K562 (cell line): ENCODE measurements at regions not wholly inside any gene's neighbourhood (a gene's known extent, or its start where the extent isn't known, plus 50 kb on each side); places are given as distances from the start of the nearest gene placed in this dataset.
A peak's percentile ranks its signal among the peaks of the same experiment; 100 is the strongest.

Experiments used
- ASH1L ChIP-seq: fragments of 450-650 bp; IDR thresholded peaks from 2 replicates; pipeline ENCODE4 v1.6.1; 2018; ENCODE audit warnings: borderline replicate concordance, mild to moderate bottlenecking, low read depth; ENCODE audit not compliant: partially characterized antibody
- BHLHE40 ChIP-seq: IDR thresholded peaks from 2 replicates; pipeline ENCODE4 v1.6.1; 2011; ENCODE audit warnings: low read length, improper control_type of control experiment
- CHCHD3 ChIP-seq: fragments of 250-450 bp; sonication (Bioruptor Pico); IDR thresholded peaks from 2 replicates; pipeline ENCODE4 v2.1.2; 2022; ENCODE audit warnings: mild to moderate bottlenecking
- CTCF ChIP-seq, 3 experiments: IDR thresholded peaks in 2 of 3; conservative IDR thresholded peaks in 1 of 3; 2 replicates each; pipeline ENCODE4 v1.5.1; 2011 to 2012; ENCODE audit warnings: low read length in 3 of 3, mild to moderate bottlenecking in 3 of 3, control low read depth in 2 of 3, improper control_type of control experiment in 1 of 3, inconsistent platforms in 1 of 3, low read depth in 1 of 3, mixed read lengths in 1 of 3, moderate library complexity in 1 of 3; ENCODE audit not compliant: insufficient read depth in 2 of 3
- GABPB2 ChIP-seq: fragments of 250-450 bp; sonication (Bioruptor Pico); conservative IDR thresholded peaks from 2 replicates; pipeline ENCODE4 v1.5.1; 2021; ENCODE audit warnings: mild to moderate bottlenecking
- GTF2E2 ChIP-seq: fragments of 200-800 bp; sonication (Bioruptor generic); IDR thresholded peaks from 2 replicates; pipeline ENCODE4 v1.6.1; 2016; ENCODE audit warnings: missing genetic modification characterization, missing compliant biosample characterization
- HLTF ChIP-seq: fragments of 450-650 bp; IDR thresholded peaks from 2 replicates; pipeline ENCODE4 v1.6.1; 2016
- HNRNPLL ChIP-seq: fragments of 200-400 bp; formaldehyde crosslinking; IDR thresholded peaks from 2 replicates; pipeline ENCODE4 v1.6.1; 2017; ENCODE audit warnings: low read length, low read depth, mild to moderate bottlenecking; ENCODE audit not compliant: poor library complexity, severe bottlenecking
- MAFF ChIP-seq: IDR thresholded peaks from 2 replicates; pipeline ENCODE4 v1.6.1; 2012; ENCODE audit warnings: low read length, improper control_type of control experiment
- MAFK ChIP-seq: IDR thresholded peaks from 2 replicates; pipeline ENCODE4 v1.6.1; 2011; ENCODE audit warnings: low read length, improper control_type of control experiment
- NFYB ChIP-seq: IDR thresholded peaks from 2 replicates; pipeline ENCODE4 v1.6.1; 2011; ENCODE audit warnings: mild to moderate bottlenecking, moderate library complexity; ENCODE audit not compliant: insufficient read length; ENCODE audit errors: extremely low read depth
- SMAD2 ChIP-seq: fragments of 150-350 bp; IDR thresholded peaks from 2 replicates; pipeline ENCODE4 v1.6.1; 2014; ENCODE audit warnings: low read depth, mild to moderate bottlenecking, low read length
- SMARCB1 ChIP-seq: IDR thresholded peaks from 2 replicates; pipeline ENCODE4 v1.6.1; 2011; ENCODE audit warnings: improper control_type of control experiment, low read depth; ENCODE audit not compliant: insufficient read length
- THRAP3 ChIP-seq: fragments of 450-650 bp; IDR thresholded peaks from 2 replicates; pipeline ENCODE4 v1.6.1; 2016; ENCODE audit warnings: mild to moderate bottlenecking, inconsistent platforms, borderline replicate concordance
- ZNF592 ChIP-seq: fragments of 450-650 bp; IDR thresholded peaks from 2 replicates; pipeline ENCODE4 v1.6.1; 2017; ENCODE audit warnings: antibody characterized with exemption, mild to moderate bottlenecking
- ZNF609 ChIP-seq: sonication (generic); formaldehyde crosslinking; IDR thresholded peaks from 2 replicates; pipeline ENCODE4 v1.8.1; 2023; ENCODE audit warnings: missing genetic modification reagents, mild to moderate bottlenecking, borderline replicate concordance

GRCh38 chr12:32031109-32031508, 71.9 kb downstream of the RESF1 start (continued):
- TF ChIP-seq SMAD2 (no peak), MAFF (no peak), ZNF592 (peak; percentile 93), HLTF (peak; percentile 83; the same call in 1 of the 2 replicates), GABPB2 (CRISPR knock-in tag) (0 out of 2 replicates have a peak, but pooled peaks have one; percentile 11), THRAP3 (no peak), BHLHE40 (peak; percentile 75), CTCF (IDR thresholded peaks at IDR 0.05 in 2 of 3, conservative IDR thresholded peaks at IDR 0.05 in 1 of 3; ENCODE audit: insufficient read depth in 2 of 3, low read depth in 1 of 3, low read length in 3 of 3) (peak in 1 of 3 experiments; percentile 11; a peak in 1 of 6 replicates), CHCHD3 (CRISPR knock-in tag) (no peak), NFYB (no peak), ZNF609 (CRISPR knock-in tag) (peak; percentile 73; the same call in 1 of the 2 replicates), SMARCB1 (no peak), GTF2E2 (tag) (0 out of 2 replicates have a peak, but pooled peaks have one; percentile 17), MAFK (peak; percentile 23; the same call in 1 of the 2 replicates), HNRNPLL (no peak), ASH1L (no peak)
